GM12878 (cell line): ENCODE measurements at regions not wholly inside any gene's neighbourhood (a gene's known extent, or its start where the extent isn't known, plus 50 kb on each side); places are given as distances from the start of the nearest gene placed in this dataset.

Experiments
- ATAC-seq: fragments of 200-7000 bp; cut with Tn5 transposase; 3 replicates; pipeline ENCODE4 v1.9.1; 2020; ENCODE audit warnings: mild to moderate bottlenecking, moderate library complexity
- BruUV-seq: library from RNA; stranded (reverse); fragments of 400-500 nt; replicated peaks from 2 replicates; lab custom pipeline; 2021; lab: Mats Ljungman, UMichigan
- CTCF ChIA-PET: fragments of 300-600 bp; sonication (Branson Sonifier 250); formaldehyde crosslinking; extraction: SDS; loops from one replicate; lab custom pipeline; 2021; ENCODE audit warnings: inconsistent platforms; lab: Yijun Ruan, JAX
- POLR2A ChIA-PET: fragments of 350-600 bp; formaldehyde crosslinking; extraction: SDS; loops from one replicate; lab custom pipeline; 2021; ENCODE audit warnings: inconsistent platforms; lab: Charles Lee
- RAD21 ChIA-PET: fragments of 300-600 bp; sonication (Branson Sonifier 250); formaldehyde crosslinking; loops from one replicate; lab custom pipeline; 2023; ENCODE audit warnings: antibody characterized with exemption; ENCODE audit not compliant: unreplicated experiment; lab: Charles Lee
- SMC1A ChIA-PET: fragments of 300-600 bp; sonication (Branson Sonifier 250); formaldehyde crosslinking; loops from one replicate; lab custom pipeline; 2023; ENCODE audit not compliant: unreplicated experiment, uncharacterized antibody; lab: Charles Lee
- DNase-seq: peaks from one replicate; pipeline ENCODE4 v3.0.0-alpha.2; 2011; ENCODE audit warnings: low read depth, low spot score
- FAIRE-seq: peaks from 3 replicates; lab custom pipeline; 2011; peaks lifted over from hg19 to GRCh38; lab: Jason Lieb, UNC
- H2AFZ ChIP-seq: 2 replicates; pipeline ENCODE4 v1.6.0; 2011; ENCODE audit warnings: low read depth, low read length, control low read depth; ENCODE audit not compliant: control insufficient read depth
- H3K27ac ChIP-seq: 2 replicates; pipeline ENCODE4 v1.5.1; 2011; ENCODE audit warnings: control low read depth; ENCODE audit not compliant: control insufficient read depth, insufficient read depth
- H3K27me3 ChIP-seq, 2 experiments: replicated peaks in 1 of 2; 2 replicates each; pipeline versions ENCODE4 v1.6.0 to v1.6.1; 2011; ENCODE audit warnings: low read length in 1 of 2; ENCODE audit not compliant: control insufficient read depth in 2 of 2, insufficient read depth in 2 of 2
- H3K36me3 ChIP-seq, 2 experiments: 2 replicates each; pipeline ENCODE4 v1.5.1; 2011; ENCODE audit warnings: low read length in 1 of 2; ENCODE audit not compliant: control insufficient read depth in 2 of 2, insufficient read depth in 2 of 2
- H3K4me1 ChIP-seq: 2 replicates; pipeline ENCODE4 v1.6.1; 2011; ENCODE audit warnings: mild to moderate bottlenecking, low read length, moderate library complexity, mixed read lengths; ENCODE audit not compliant: control insufficient read depth, insufficient read depth
- H3K4me2 ChIP-seq: 2 replicates; pipeline ENCODE4 v1.6.0; 2011; ENCODE audit warnings: control low read depth; ENCODE audit not compliant: control insufficient read depth, insufficient read depth
- H3K4me3 ChIP-seq: fragments of 200-600 bp; sonication (generic); 2 replicates; pipeline ENCODE4 v1.5.1; 2016
- H3K79me2 ChIP-seq: 2 replicates; pipeline ENCODE4 v1.6.0; 2011; ENCODE audit warnings: low read length; ENCODE audit not compliant: control insufficient read depth, insufficient read depth
- H3K9ac ChIP-seq: 2 replicates; pipeline ENCODE4 v1.8.0; 2011; ENCODE audit warnings: low read length, control low read depth, mixed read lengths; ENCODE audit not compliant: control insufficient read depth, insufficient read depth
- H3K9me3 ChIP-seq: replicated peaks from 3 replicates; pipeline ENCODE4 v1.5.1; 2011; ENCODE audit warnings: mild to moderate bottlenecking, low read length; ENCODE audit not compliant: control insufficient read depth, insufficient read depth
- H4K20me1 ChIP-seq: 2 replicates; pipeline ENCODE4 v1.6.0; 2011; ENCODE audit not compliant: control insufficient read depth, insufficient read depth
- EZH2 ChIP-seq: IDR thresholded peaks from 2 replicates; pipeline ENCODE4 v1.6.1; 2012; ENCODE audit warnings: low read depth, mild to moderate bottlenecking, control low read depth, inconsistent platforms, low read length, borderline replicate concordance; ENCODE audit not compliant: control insufficient read depth
- IRF4 ChIP-seq: IDR thresholded peaks from 2 replicates; pipeline ENCODE4 v1.6.1; 2011; ENCODE audit warnings: low read depth, low read length
- RELB ChIP-seq: fragments of 450-650 bp; IDR thresholded peaks from 2 replicates; pipeline ENCODE4 v1.6.1; 2017; ENCODE audit warnings: low read depth, mild to moderate bottlenecking, moderate library complexity
- SIN3A ChIP-seq: IDR thresholded peaks from 2 replicates; pipeline ENCODE4 v1.6.1; 2012; ENCODE audit warnings: low read depth, low read length, improper control_type of control experiment
- TCF7 ChIP-seq: IDR thresholded peaks from 2 replicates; pipeline ENCODE4 v1.6.1; 2014; ENCODE audit warnings: antibody characterized with exemption, borderline replicate concordance
- USF2 ChIP-seq: IDR thresholded peaks from 2 replicates; pipeline ENCODE4 v1.6.1; 2011; ENCODE audit warnings: low read depth, low read length, improper control_type of control experiment, borderline replicate concordance
- WGBS: methylation state at CpG from one replicate; pipeline ENCODE4 v1.1.6; 2016; ENCODE audit warnings: low lambda C conversion rate; ENCODE audit not compliant: insufficient replicate concordance, insufficient coverage; ENCODE audit errors: missing lambda C conversion rate; 5-methylcytosine and 5-hydroxymethylcytosine counted together
- in situ Hi-C: fragments of 300-500 bp; cut with MboI; formaldehyde crosslinking; loops from 9 replicates; pipeline ENCODE4 v1.14.3; 2018; ENCODE audit warnings: mixed read lengths
- intact Hi-C: fragments of 100-400 bp; cut with micrococcal nuclease; formaldehyde crosslinking; loops from one replicate; pipeline ENCODE4 v1.14.2; 2022; ENCODE audit not compliant: unreplicated experiment
- TF ChIP-seq, protein P1 (sequence below): fragments of 450-650 bp; IDR thresholded peaks from 2 replicates; pipeline ENCODE4 v1.6.1; 2017; ENCODE audit warnings: borderline replicate concordance

DNA sequence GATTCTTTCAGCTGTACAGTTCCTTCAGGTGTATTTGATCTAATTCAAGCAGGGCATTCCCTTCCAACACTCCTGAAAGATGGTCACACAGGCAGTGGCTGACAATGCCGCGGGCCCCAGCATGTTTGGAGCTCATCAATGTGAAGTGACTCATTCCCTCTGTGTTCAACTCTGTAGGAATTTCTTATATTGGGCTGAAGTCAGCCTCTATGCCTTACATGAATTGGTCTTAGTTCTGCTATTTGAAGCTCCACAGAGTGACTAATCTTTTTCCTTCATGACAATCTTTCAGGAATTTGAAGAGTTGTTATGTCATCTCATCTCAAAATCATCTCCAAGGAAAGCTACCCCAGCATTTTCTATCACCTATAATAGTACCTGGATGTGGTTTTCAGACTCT, 142.5 kb upstream of the C2CD4B start (continued):
- TF ChIP-seq, protein P1, sequence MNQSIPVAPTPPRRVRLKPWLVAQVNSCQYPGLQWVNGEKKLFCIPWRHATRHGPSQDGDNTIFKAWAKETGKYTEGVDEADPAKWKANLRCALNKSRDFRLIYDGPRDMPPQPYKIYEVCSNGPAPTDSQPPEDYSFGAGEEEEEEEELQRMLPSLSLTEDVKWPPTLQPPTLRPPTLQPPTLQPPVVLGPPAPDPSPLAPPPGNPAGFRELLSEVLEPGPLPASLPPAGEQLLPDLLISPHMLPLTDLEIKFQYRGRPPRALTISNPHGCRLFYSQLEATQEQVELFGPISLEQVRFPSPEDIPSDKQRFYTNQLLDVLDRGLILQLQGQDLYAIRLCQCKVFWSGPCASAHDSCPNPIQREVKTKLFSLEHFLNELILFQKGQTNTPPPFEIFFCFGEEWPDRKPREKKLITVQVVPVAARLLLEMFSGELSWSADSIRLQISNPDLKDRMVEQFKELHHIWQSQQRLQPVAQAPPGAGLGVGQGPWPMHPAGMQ = no peak
- TF ChIP-seq TCF7 = no peak
- TF ChIP-seq, all 136 proteins: peak for 0

DNA sequence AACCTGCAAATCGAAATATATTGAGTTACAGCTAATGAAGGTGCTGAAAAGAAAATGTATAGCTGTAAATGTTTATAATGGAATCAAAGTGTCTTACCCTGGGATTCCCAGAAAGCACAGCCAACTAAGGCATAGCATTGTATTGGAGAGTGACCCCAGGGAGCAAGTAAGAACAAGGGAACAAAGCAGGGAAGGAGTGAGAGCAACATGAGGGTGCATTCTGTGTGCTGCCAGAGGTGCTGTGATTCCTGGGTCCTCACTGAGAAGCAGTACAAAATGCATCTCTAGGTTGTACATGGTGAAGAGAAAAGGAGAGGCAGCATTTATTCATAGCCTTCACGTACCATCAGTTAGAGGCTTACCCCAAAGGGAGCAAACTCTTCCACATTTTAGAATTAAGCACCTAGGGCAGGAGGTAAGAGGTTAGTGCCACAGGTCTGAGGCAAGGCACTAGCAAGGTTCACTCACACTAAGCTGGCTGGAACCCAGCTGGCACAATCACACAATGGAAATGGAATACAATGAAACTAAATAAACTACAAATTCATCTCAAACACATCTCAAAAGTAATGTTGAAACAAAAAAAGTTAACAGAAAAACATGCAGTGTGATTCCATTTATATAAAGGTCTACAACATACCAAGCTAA, 151.5 kb upstream of the C2CD4B start:
- TF ChIP-seq USF2 = no peak
- TF ChIP-seq RELB = no peak
- no peak for TF ChIP-seq EZH2
- no peak for TF ChIP-seq IRF4
- TF ChIP-seq SIN3A = no peak
- Histone ChIP-seq H3K4me1 (no peaks in the 10 kb centered on the region), H3K4me2 (no peak overlapping the region), H3K4me3 (no peak overlapping the region), H3K27me3 (no peaks in the 10 kb centered on the region), H3K27ac (no peak overlapping the region), H3K9ac (no peak overlapping the region), H4K20me1 (no peaks in the 10 kb centered on the region), H3K36me3 (no peaks in the 10 kb centered on the region), H3K79me2 (no peaks in the 10 kb centered on the region), H2AFZ (no peak overlapping the region), H3K9me3 (no peaks in the 10 kb centered on the region)
- POLR2A ChIA-PET = no interaction called here
- RAD21 ChIA-PET = no interaction called here
- in situ Hi-C loops (no loop called here), intact Hi-C loops (no loop called here)
- no TSS peak for BruUV-seq
- DNase-seq (no peak), FAIRE-seq (no peak), ATAC-seq (no peak)
- CTCF ChIA-PET = no interaction called here
- SMC1A ChIA-PET = interaction anchor here (1.0 kb wide), 1 partner anchor 9 kb away, joined by 3 read pairs; no protein-coding TSS in a partner anchor
- 3% methylated on average over 2 of the region's 2 CpGs for WGBS
